Muscle of leg (tissue), 3 donors: ENCODE measurements at regions not wholly inside any gene's neighbourhood (a gene's known extent, or its start where the extent isn't known, plus 50 kb on each side); places are given as distances from the start of the nearest gene placed in this dataset.

Experiments
- DNase-seq: peaks from one replicate; pipeline ENCODE4 v3.0.0; 2013
- H3K27ac ChIP-seq: one replicate; pipeline ENCODE4 v1.5.1; 2013; ENCODE audit warnings: mild to moderate bottlenecking, low read length, control low read depth
- H3K27me3 ChIP-seq: one replicate; pipeline ENCODE4 v1.6.1; 2013; ENCODE audit warnings: low read length; ENCODE audit not compliant: control insufficient read depth, insufficient read depth
- H3K36me3 ChIP-seq: one replicate; pipeline ENCODE4 v1.6.1; 2013; ENCODE audit warnings: low read length; ENCODE audit not compliant: control insufficient read depth, insufficient read depth
- H3K4me1 ChIP-seq: one replicate; pipeline ENCODE4 v1.6.1; 2013; ENCODE audit warnings: low read length; ENCODE audit not compliant: control insufficient read depth, insufficient read depth
- H3K4me3 ChIP-seq: one replicate; pipeline ENCODE4 v1.5.1; 2013; ENCODE audit warnings: low read length, control low read depth
- H3K9me3 ChIP-seq: replicated peaks from 2 replicates; pipeline ENCODE4 v1.6.1; 2013; ENCODE audit warnings: low read depth, low read length; ENCODE audit not compliant: control insufficient read depth
- WGBS: methylation state at CpG from one replicate; pipeline ENCODE4 v1.1.5; 2013; ENCODE audit warnings: missing lambda C conversion rate; ENCODE audit not compliant: insufficient coverage; 5-methylcytosine and 5-hydroxymethylcytosine counted together

- Histone ChIP-seq H3K9me3 (no peaks in the 10 kb centered on the region), H3K4me1 (no peaks in the 10 kb centered on the region), H3K27ac (no peak overlapping the region), H3K27me3 (no peaks in the 10 kb centered on the region), H3K36me3 (no peaks in the 10 kb centered on the region), H3K4me3 (no peak overlapping the region)
- DNase-seq, result no peak
- WGBS, result no CpG with 5 or more reads among the region's 1 CpG
Measured at GRCh38 chr1:199721001-199721400, 306.5 kb upstream of the NR5A2 start.

DNA sequence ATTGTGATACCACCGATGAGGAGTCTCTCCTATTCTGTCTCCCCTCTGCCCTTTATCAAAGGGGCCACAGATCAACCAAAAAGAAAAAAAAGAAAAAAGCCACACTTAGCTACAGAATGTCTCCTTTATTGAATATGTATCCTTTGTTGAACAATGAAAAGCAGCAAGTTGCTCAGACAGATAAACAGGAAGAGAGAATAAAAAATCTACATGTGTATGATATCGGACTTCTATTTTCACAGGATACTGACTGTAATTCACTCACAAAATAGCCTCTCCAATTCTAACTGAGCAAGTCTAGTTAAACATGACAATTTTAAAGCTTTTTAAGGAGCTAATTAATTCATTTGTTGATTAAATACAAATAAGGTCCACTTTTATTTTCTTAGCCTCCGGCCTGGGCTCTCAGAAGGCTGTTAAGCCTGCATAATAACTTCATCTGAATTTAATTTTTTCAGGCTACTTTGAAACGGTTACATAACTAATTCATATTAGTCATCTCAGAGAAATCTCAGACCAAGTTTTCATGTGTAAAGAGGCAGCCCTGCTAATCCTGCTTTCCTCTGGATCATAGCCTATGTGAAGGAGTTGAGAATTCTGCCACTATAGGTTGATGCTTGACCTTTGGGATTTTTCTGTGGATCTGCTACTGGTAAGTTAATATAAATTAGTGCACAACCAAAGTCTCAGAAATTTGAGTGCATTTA lies 304.1 kb upstream of the NR5A2 start:
- H3K27me3 ChIP-seq, result no peaks in the 10 kb centered on the region
- no peaks in the 10 kb centered on the region for H3K4me1 ChIP-seq
- no peak for DNase-seq
- H3K9me3 ChIP-seq, result no peaks in the 10 kb centered on the region
- no CpG with 5 or more reads among the region's 4 CpGs for WGBS
- no peak overlapping the region for H3K4me3 ChIP-seq
- no peak overlapping the region for H3K27ac ChIP-seq
- H3K36me3 ChIP-seq, result no peaks in the 10 kb centered on the region

DNA sequence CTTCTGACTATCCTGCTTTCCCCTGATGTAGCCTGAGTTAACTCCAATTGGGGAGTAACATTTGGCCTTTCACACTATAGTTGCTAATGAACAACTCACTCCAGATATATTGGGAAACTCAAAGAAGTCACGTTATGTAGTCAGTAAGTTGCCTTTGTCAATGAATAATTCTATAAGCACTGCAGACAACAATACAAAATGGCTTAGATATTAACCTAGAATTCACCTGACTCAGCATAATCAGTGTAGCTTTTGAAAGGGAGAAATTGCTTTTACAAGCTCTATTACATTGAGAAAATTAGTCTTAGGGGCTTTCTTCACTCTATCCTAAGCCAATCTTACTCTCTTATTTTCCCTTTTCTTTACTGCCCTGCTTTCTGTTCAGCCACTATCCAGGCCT lies 303.5 kb upstream of the NR5A2 start:
- no peak overlapping the region for H3K27ac ChIP-seq
- H3K9me3 ChIP-seq, result no peaks in the 10 kb centered on the region
- no peak overlapping the region for H3K4me3 ChIP-seq
- no peaks in the 10 kb centered on the region for H3K4me1 ChIP-seq
- DNase-seq, result no peak
- H3K36me3 ChIP-seq, result no peaks in the 10 kb centered on the region
- no CpG with 5 or more reads among the region's 1 CpG for WGBS
- no peaks in the 10 kb centered on the region for H3K27me3 ChIP-seq

DNA sequence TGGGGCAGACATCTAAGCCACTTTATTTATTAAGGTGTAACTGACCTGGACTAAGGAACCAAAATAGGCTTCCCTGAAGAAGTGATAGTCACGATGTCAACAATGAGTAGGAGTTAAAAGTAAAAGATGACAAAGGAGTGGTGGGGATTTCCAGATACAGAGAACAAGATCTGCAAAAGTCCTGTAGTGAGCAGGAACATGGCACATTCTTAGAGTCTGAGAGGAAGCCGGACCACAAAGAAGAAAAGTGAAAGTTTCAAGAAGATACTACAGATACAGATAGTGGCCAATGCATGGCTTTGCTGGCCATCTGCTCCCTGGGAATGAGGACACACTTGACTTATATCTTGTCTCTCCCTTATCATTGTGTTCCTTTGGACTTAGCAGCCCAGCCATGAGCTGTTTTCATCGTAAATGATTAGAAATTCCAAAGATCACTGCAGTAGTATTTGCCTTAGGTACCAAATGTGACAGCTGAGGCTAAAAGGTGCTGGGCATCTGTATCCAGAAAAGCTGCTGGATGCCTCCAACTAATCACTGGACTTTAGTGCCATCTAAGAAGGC lies 302.4 kb upstream of the NR5A2 start:
- Histone ChIP-seq H3K27me3 (no peaks in the 10 kb centered on the region), H3K4me1 (no peaks in the 10 kb centered on the region), H3K4me3 (no peak overlapping the region), H3K36me3 (no peaks in the 10 kb centered on the region), H3K27ac (no peak overlapping the region), H3K9me3 (no peaks in the 10 kb centered on the region)
- WGBS, result 100% methylated on average over 2 of the region's 3 CpGs
- DNase-seq, result no peak

DNA sequence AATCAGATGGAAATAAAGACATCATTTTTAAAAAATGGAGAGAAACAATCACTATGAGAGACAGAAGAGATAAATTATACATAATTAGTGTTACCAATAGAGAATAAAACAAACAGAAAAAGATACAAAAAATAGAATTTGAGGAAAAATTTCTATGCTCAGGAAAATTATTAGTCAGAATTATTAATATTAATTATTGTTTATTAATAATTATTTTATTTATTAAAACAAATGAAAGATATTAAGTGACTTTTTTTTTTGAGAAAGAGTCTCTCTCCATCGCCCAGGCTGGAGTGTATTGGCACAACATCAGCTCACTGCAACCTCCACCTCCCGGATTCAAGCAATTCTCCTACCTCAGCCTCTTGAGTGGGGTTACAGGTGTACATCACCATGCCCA lies 299.8 kb upstream of the NR5A2 start:
- Histone ChIP-seq H3K27me3 (no peaks in the 10 kb centered on the region), H3K9me3 (no peaks in the 10 kb centered on the region), H3K4me1 (no peaks in the 10 kb centered on the region), H3K27ac (no peak overlapping the region), H3K4me3 (no peak overlapping the region), H3K36me3 (no peaks in the 10 kb centered on the region)
- no peak for DNase-seq
- no CpG with 5 or more reads among the region's 2 CpGs for WGBS

DNA sequence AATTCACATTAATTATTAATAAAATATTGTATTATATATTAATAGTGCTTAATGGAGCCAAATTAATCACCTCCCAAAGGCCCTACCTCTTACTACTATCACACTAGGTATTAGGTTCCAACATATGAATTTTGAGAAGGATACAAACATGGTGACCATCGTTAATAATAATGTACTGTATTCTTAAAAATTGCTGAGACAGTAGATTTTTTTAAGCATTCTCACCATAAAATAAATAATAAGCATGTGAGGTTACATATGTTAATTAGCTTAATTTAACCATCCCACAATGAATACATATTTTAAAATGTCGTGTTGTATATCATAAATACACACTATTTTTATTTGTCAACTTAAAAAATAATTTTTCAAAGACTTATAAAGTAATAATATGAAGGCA lies 299.2 kb upstream of the NR5A2 start:
- no peak overlapping the region for H3K4me3 ChIP-seq
- no peak overlapping the region for H3K27ac ChIP-seq
- no peaks in the 10 kb centered on the region for H3K36me3 ChIP-seq
- H3K27me3 ChIP-seq, result no peaks in the 10 kb centered on the region
- H3K4me1 ChIP-seq, result no peaks in the 10 kb centered on the region
- no peak for DNase-seq
- no CpG with 5 or more reads among the region's 2 CpGs for WGBS
- H3K9me3 ChIP-seq, result no peaks in the 10 kb centered on the region

DNA sequence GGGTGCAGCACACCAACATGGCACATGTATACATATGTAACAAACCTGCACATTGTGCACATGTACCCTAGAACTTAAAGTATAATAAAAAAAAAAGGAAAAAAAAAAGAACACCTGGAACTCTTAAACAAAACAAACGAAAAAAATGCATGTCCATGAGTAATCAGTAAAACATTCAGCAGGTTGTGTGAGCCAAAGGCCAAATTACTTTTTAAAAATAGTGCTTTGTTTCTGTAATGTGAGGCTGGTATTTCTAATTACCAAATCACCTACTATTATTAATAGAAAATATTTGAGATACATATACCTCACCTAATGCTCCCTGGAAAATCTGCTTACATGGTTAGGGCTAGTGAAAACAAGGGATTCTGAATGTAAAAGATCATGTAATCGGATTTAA lies 294.4 kb upstream of the NR5A2 start:
- no CpG with 5 or more reads among the region's 2 CpGs for WGBS
- no peaks in the 10 kb centered on the region for H3K36me3 ChIP-seq
- H3K4me3 ChIP-seq, result no peak overlapping the region

DNA sequence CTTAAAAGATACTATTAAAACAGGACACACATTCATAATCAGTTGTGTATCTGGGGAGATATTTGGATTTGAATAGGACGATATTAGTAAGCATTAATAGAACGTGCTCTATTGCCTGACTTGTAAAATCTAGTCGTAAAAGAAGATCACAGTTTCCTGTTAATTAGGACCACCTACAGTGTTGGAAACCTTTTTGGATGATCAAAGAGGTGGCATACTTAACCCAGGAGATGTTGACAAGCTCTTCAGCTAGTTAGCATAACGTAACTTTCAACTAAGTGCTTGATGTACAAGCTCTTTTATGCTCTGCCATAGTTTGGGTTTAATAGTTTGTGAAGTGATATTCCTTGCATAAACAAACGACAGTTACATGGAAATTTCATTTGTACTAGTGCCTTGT lies 293.3 kb upstream of the NR5A2 start:
- Histone ChIP-seq H3K9me3 (no peaks in the 10 kb centered on the region), H3K36me3 (no peaks in the 10 kb centered on the region), H3K27ac (no peak overlapping the region), H3K4me1 (no peaks in the 10 kb centered on the region), H3K4me3 (no peak overlapping the region), H3K27me3 (no peaks in the 10 kb centered on the region)
- no peak for DNase-seq
- 0% methylated on average over 3 of the region's 5 CpGs for WGBS

More for the DNA sequence above, 294.4 kb upstream of the NR5A2 start:
- H3K27ac ChIP-seq, result no peak overlapping the region
- no peak for DNase-seq
- no peaks in the 10 kb centered on the region for H3K27me3 ChIP-seq
- no peaks in the 10 kb centered on the region for H3K9me3 ChIP-seq
- no peaks in the 10 kb centered on the region for H3K4me1 ChIP-seq

DNA sequence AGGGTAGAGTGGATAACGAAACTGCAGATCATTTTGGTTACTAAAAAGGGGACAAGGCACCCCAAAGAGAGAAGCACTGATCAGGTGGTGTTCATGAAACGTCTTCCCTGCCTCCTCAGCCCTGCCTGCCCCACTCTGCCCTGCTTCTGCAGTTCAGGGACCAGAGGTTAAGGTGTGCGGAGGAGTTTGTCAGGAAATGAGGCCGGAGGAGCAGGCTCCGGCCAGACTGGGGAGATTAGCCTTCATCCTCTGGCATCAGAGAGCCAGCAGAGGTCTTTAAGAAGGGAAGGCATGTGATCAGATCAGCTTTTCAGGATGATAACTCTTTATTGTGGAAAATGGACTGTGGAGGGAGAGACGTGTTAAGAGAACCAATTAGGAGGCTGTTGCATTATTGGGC lies 291.9 kb upstream of the NR5A2 start:
- Histone ChIP-seq H3K4me1 (no peaks in the 10 kb centered on the region), H3K9me3 (no peaks in the 10 kb centered on the region), H3K36me3 (no peaks in the 10 kb centered on the region), H3K27me3 (no peaks in the 10 kb centered on the region), H3K4me3 (no peak overlapping the region), H3K27ac (no peak overlapping the region)
- no peak for DNase-seq
- WGBS, result 55% methylated on average over 3 of the region's 6 CpGs

- no peak for DNase-seq
- no peaks in the 10 kb centered on the region for H3K4me1 ChIP-seq
- WGBS, result no CpG with 5 or more reads among the region's 3 CpGs
Measured at GRCh38 chr1:199736646-199737045, 290.9 kb upstream of the NR5A2 start.

DNA sequence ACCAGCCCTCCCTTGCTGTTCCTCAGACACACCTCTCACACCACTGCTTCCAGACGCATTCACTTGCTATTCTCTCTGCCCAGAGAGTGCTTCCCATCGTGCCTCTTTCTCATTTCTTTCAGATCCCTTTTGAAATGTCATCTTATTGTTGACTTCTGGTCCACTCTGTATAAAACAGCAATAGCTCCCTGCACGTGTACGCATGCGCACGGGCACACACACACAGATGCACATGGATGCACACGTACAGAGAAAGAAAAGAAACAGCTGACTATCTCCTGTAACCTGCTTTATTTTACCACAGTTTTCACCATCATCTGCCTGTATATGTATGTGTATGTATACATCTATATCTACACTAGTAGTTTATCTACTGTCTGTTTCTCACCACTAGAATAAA lies 285.9 kb upstream of the NR5A2 start:
- DNase-seq, result no peak
- Histone ChIP-seq H3K36me3 (no peaks in the 10 kb centered on the region), H3K4me1 (no peaks in the 10 kb centered on the region)

More at GRCh38 chr1:199736646-199737045, 290.9 kb upstream of the NR5A2 start:
- no peak overlapping the region for H3K27ac ChIP-seq
- H3K4me3 ChIP-seq, result no peak overlapping the region
- peaks cover 4% of the 10 kb centered on the region for H3K27me3 ChIP-seq
- H3K36me3 ChIP-seq, result no peaks in the 10 kb centered on the region
- H3K9me3 ChIP-seq, result no peaks in the 10 kb centered on the region

More for the DNA sequence above, 285.9 kb upstream of the NR5A2 start:
- Histone ChIP-seq H3K9me3 (no peaks in the 10 kb centered on the region), H3K27ac (no peak overlapping the region), H3K4me3 (no peak overlapping the region), H3K27me3 (peaks cover 6% of the 10 kb centered on the region)
- WGBS, result 78% methylated on average over 2 of the region's 7 CpGs
